NCI-H128 (cell line): ENCODE measurements at regions not wholly inside any gene's neighbourhood (a gene's known extent, or its start where the extent isn't known, plus 50 kb on each side); places are given as distances from the start of the nearest gene placed in this dataset.

Experiments used
- DNase-seq: peaks from one replicate; lab custom pipeline; 2025; ENCODE audit not compliant: unreplicated experiment; lab: John Stamatoyannopoulos, UW

DNA sequence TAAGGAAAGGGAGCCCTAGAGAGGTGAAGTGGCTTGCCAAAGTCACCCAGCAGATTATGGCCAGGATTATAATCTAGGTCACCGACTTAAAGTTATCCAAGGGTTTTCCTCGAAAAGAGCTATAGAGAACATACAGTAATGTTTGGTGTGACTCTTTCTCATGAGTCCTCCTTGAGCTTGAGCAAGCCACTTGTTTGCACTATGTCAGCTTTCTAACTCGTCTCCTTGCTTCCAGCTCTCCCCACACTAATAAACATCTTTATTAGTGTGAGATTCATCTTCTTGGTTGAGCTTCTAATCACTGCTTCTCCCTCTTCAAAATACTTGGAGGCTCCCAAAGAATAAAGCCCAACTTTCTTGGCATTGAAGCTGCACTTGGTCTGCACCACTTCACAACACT, 390.0 kb upstream of the USP24 start:
- no peak for DNase-seq

DNA sequence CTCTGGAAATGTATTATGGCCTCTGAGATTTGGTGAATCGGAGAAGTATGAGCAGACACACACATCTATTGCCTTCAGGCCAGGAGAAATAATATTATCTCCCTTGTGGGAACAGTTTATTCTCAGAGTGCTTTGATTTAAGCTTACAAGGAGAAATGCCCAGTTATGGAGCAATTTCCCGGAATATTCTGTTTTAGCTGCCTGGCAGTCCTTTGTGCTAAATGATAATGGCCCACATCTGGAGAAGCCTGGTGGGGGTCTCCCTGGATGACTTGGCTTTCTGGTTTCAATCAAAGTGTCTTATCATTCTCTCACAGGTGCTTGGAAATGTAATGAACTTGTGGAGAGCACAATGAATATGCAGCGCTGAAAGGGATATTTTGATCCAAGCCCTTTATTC, 389.6 kb upstream of the USP24 start:
- no peak for DNase-seq

DNA sequence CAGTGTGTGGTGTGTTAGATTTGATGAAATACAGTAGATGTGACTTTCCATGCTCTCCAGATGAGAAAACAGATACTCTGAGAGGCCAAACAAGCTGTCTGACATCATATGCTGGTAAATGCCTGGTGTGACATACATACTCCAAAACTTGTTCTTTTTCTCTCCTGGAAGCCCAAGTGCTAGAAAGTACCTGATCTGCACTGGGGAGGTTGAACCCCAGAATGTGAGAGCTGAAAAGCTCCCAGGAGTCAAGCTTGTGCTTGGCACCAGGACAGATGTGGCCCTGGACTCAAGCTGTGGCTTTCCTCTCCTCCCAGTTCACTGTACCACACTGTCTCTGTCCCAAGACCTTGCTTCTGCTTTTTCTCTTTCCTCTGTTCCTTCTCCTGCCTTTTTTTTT, 389.0 kb upstream of the USP24 start:
- DNase-seq = no peak

DNA sequence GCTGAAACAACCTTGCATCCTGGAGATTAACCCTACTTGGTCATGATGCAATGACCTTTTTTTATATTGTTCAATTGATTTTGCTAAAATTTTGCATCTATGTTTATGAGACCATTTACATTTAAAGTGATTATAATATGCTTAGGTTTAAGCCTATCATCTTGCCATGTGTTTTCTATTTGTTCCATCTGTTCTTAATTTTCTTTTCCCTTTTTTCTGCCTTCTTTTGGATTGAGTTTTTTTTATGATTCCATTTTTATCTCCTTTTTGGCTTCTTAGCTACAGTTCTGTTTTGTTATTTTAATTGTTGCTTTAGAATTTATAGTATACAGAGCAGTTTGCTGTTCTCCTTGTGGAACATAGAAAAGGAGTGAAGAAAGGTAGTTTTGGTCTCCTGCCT, 385.1 kb upstream of the USP24 start:
- DNase-seq = no peak

DNA sequence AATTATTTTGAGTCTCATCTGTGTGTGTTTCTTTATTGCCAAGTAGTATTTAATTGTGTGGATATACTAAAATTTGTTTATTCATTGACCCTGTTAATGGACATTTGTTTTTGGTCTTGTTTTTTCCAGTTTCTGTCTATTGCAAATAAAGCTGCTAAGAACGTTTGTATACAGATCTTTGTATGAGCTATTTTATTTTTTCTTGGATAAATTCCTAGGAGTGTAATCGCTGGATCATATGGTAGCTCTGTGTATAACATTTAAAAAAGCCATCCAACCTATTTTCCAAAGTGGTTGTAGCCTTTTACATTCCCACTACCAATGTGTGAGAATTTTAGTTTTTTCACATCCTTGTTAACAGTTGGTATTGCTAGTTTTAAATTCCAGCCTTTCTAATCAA, 382.7 kb upstream of the USP24 start:
- DNase-seq = no peak

DNA sequence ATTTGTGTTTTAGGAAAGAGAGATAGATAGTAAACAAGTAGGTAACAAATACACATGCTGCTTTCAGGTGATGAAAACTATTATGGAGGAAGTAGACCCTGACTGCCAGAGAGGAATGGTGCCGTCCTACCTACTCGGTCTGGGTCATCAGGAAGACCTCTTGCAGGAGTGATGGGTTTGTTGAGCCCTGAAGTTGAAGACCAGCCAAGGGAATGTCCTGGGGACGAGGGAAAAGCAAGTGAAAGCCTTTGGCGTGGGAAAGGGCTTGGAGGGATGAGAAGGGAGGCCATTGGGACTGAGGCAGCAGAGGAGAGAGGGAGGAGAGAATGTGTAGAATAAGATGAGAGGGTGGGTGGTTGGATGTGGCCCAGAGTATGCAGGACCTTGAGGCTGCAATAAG, 379.5 kb upstream of the USP24 start:
- no peak for DNase-seq

DNA sequence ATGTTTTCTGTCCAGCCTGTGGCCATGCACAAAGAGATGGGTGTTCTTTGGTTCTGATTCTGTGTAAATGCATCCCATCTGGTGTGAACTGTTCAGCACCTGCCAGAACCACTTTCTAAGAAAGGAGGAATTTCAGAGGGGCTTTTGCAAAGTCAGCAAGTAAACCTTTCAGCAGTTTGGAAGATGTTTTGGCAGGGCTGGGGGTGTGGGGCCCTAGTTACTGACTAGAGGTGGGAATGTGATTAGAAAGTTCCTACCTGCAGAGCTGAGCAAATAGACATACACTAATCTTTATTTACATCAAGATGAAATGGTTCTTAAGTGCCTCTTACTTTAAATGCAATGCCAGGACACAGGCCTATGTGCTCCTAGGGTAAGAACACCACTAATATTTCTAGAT, 378.1 kb upstream of the USP24 start:
- DNase-seq = no peak

DNA sequence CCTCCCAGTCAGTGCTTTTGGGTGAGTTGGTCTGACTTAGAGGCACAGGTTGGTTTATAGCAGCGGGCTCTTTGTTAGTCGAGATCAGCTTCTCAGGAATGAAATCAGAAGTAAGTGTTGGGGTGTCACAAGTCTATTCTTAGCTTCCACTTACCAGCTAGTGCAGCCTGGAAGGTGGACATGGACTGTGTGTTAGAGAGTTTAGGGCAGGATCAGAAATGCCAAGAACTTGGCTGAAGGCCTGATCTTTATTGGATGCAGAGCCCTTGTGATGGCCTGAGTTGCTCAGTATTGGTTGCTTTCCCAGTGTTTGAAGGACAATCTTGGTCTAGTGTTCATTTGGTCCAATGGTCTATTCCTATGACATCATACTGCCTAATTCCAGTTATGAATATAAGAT, 377.0 kb upstream of the USP24 start:
- DNase-seq = no peak

DNA sequence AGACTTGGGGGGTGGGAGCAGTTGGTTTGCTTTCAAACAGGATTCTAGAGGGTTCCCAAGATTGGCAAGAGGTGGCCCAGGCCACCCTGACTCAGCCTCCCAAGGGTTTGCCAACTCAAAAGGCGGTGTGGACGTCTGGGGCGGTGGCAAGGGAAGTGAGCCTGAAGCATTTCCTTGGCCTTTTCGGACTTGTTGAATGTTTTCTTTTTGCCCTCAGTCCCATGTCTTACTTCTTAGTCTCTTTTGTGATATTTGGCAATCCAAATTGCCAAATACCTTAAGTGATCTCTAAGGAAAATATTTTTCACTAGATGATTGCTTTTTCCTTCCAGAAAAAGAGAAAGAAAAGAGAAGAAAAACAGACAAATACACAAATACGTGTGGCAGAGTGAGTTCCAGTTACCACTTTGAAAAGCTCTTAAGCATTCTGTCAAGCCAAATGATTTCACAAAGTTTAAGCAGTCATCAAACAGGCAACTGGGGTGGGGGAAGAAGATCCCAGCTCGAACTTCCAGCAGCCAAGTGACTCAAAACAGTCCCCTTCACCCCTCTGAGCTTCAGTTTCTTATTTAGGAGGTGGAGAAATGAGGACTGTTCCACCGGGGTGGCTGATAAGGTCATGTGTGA, 374.6 kb upstream of the USP24 start:
- DNase-seq = no peak

DNA sequence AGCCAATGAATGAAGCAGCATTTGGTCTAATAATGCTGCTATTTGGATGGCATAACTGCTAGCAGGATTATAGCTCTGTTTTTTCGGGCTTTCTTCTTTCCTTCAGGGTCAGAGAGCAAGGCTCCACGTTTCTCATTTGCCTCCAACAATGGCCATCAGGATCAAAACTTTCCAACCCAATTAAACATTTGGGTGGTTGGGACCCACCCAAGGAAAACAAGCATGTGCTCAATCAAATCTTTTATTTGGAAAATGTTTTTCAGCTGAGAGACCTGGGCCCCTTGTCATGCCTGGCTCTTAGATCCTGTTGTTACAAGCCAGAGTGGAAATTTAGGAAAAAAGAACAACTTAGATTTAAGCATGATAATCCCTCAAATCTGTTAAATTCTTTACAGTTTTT, 373.1 kb upstream of the USP24 start:
- no peak for DNase-seq

DNA sequence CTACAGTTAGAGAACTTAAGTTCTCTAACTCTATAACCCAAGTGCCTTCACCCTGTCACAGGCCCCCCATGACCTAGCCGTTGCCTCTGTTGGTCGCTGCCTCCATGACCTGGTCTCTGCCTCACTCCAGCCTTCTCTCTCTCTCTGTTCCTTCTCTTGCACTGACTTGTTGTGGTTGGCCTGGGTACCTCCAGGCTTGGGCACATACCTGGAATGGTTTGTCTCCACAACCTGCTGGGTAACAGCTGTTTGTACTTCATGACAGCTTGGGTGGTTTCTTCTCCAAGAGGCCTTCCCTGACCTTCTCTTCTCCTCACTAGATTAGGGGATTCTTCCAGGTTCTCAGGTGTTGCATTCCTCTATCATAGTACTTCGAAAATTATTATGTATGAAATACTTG, 371.6 kb upstream of the USP24 start:
- DNase-seq = no peak

DNA sequence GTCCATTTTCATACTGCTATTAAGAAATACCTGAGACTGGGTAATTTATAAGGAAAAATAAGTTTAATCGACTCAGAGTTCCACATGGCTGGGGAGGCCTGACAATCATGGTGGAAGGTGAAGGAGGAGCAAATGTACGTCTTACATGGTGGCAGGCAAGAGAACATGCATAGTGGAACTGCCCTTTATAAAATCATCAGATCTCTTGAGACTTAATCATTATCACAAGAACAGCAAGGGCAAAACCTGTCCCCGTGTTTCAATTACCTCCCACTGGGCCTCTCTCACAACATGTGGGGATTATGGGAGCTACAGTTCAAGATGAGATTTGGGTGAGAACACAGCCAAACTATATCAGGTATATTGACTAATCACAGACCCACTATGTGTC, 370.2 kb upstream of the USP24 start:
- DNase-seq = no peak

DNA sequence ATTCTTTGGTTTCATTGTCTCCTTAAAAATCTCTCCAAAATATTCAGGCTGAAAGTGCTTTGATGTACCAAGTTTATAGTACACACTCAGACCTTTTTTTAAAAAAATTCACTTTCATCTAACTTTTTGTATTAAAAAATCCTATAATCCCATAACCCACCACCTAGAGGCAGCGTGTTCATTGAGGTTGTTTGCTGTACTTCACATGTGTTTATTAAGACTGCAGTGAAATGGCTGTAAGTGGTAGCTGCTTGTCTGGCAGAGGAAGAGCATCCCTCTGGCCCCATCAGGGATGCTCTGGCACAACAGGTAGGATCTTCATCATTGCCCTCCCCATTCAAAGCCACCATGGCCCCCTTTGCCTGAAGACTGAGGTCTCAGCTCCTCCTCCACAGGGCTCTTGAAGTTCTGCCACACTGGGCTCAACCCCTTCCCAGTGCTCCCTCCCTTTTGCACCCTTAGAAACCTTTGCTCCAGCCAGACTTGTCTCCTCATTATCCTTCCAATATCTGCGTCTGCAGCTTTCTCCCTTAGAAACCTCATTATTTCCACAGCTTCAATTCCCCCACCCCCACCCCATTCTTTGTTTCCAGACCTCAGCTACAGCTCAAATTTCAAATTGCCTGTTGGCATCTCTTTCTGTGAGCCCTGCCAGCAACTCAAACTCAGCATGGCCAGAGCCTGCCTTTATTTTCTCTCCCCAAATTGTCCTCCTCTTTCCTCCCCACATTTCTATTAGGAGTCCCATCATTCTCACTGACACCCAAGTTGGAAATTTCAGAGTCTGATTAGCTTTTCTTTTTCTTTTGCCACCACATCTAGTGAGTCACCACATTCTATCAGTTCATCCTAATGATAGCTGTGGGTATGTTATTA, 369.6 kb upstream of the USP24 start:
- no peak for DNase-seq

DNA sequence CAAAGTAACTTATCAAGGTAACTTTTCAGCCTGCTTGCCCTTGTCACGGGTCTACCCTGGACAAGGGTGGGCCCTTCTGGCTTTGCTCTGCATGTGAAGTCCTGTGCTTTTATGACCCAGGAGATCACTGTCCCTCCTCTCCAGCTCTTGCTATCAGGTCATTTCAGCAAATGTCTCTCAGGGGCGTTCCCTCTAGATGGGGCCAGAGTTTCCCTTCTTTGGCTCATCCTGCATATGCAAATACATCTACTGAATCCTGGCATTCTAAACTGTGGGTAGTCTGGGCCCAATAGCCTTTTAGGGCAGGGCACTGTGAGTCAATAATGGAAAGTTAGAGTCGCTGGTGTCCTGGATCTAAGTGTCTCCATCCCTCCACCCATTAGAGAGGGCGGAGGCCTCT, 366.9 kb upstream of the USP24 start:
- DNase-seq = no peak

DNA sequence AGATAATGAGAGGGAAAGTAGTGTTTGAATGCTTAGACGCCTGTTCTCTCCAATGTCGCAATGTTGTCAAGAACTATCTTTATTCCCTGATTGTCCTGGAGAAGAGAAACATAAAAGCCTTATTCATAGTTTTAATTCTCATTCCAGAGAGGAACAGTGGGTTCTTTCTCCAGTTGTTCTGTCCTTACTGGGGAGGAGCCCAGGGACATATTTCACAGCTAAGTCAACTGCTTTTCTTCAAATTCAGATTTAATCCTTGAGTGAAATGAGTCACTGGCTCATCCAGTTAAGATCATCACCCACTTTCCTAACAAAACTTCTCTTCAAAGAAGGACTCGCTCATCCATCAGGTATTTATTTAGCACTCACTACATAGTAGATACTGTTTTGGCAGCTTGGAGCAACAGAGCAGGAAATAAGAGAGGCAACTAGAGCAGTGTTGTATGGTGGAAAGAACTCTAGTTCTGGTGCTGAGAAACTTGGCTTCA, 365.7 kb upstream of the USP24 start:
- no peak for DNase-seq

DNA sequence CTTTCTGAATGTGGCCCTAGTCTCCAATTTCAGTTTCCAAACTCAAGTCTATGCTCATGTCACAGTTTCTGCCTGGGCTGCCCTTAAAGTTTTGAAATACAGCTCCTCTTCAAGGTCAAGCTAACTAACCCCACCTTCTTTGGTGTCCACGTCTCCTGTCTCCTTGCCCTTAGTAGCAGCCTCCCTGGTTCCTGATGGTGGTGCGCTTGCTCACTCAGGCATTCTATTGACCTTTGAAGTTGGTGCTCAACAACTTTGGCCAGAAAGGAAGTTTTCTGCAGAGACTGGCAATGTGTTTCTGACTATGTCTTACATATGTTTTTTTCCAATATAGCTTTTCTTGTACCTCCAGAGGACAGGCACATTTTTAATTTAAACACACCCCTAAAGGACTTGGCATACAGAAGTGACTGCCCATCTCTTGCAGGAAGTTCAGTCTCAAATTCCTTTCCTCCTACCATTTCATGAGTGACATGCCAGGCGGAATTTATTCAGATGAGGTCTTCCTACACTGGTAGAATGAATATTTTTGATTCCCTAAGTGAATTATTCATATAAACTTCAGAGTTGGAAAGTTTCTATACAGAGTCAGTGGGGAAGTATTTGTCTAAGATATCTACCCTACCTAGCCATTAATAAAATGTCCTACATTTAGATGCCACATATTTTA, 364.3 kb upstream of the USP24 start:
- DNase-seq = no peak

DNA sequence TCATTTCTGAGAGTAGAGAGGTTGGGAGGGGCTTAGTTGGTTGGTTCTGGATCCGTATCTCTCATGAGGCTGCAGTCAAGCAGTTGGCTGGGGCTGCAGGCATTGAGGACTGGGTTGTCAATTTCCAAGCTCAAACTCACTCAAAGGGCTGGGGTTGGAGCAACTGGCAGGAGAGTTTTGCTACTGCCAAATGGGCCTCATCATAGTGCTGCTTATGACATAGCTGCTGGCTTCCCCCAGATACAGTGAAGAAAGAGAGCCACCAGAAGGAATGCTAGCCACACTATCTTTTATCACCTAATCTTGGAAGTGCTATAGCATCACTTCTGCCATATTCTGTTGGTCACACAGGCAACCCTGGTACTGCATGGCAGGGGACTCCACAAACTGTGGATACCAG, 363.5 kb upstream of the USP24 start:
- DNase-seq = no peak

DNA sequence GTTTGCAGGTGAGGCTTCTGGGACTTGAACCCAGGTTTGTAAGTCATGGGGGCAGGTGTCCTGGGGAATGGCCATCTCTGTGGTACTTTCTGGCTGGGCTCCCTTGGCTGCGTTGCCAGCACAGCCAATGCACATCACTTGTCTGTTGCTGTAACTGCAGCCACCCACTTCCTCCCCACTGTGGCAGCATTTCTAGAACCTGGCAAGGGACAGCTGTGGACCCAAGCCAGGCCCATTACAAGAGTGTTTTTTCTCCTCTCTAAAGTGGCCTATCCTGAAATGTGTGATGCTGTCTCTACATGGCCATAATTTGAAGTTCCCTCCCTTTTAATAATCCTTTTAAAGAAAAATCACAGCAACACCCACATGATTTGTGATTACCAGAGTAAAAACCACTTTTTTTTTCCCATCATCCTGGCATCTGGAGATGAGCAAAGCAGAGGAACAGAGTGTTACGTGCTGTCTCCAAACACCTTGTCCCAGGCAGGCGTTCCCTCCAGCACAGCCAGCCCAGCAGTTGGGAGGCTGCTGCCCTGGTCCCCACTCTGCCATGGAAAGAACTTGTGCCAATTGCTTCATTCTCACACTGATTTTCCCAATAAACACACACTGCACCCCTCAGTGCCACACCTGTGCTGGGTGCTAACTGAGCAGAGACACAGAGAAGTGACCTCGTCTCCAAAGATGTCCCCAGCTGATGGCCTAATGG, 360.6 kb upstream of the USP24 start:
- DNase-seq = no peak

DNA sequence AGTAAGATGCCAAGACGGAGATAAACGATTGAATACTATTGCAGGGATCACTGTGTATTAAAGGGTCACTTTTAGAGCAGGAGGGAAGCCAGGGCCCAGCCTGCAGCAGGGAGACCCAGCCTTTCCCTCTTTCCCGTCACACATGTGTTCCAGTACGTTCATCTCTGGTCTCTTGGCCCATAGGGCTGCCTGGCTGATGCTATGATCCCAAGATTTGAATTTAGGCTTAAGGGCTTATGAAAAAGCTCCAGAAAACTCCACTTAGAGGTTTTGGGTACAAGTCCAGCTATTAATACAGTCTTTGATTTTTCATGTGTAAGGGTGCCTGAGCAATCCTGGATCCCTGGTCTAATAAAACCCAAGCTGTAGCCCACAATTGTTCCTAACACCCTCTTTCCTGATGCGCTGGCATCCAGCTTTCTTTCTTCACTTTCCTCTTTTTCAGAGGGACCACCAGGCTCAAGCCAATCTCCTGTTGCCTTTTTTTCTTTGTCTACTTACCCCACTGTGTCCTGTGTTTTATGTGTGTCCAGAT, 359.6 kb upstream of the USP24 start:
- no peak for DNase-seq

DNA sequence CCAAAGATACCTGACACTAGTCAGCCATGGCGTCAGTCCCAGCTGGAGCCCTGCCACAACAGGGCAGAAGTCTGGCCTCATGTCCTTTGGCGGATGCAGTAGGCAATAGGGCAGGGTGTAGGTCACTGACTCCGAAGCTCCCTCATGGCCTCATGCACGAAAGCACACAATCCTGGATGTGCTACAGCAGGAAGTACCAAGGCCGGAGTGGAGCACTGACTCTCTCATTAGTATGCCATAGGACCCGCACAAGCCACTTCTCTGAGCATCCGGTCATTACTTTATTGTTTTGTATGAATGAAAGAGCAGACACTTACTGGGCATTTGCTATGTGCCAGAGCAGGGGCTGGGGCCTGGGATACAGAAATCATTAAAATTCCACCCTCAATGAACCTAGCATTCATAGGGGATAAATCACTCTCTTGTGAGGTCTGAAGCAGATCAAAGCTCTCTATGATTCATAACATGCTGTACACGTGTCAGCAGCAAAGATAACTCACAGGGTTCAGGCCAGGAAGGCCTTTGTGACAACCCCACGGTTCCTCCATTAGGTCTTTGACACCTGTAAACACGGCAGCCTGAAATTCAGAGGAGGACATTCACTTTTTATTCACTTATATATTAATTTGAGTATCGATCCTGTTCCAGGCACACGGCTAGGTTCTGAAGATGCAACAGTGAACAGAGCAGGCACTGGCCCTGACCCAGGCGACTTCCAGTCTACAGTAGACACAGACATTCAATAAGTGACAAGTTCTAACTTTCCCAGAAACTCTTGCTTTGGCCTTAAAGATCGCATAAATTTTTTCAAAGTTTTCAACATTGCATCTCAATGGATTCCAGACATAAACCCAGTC, 357.9 kb upstream of the USP24 start:
- DNase-seq = no peak
